CD4-positive, alpha-beta T cell treated with Interferon gamma for 1 hour (primary cell): ENCODE measurements at regions not wholly inside any gene's neighbourhood (a gene's known extent, or its start where the extent isn't known, plus 50 kb on each side); places are given as distances from the start of the nearest gene placed in this dataset.
"Not testable (repeated sequence)": the region's sequence is repeated elsewhere in the genome, so short reads cannot be mapped to it uniquely, and the experiment has no call there.

Experiments used
- DNase-seq: peaks from one replicate; pipeline ENCODE4 v3.0.0-alpha.2; 2020

- DNase-seq = no peak
These were observed 161.2 kb upstream of the XIRP2 start for GRCh38 chr2:166727095-166727494.

- no peak for DNase-seq
These were observed 162.1 kb upstream of the XIRP2 start for GRCh38 chr2:166725927-166726924.

GRCh38 chr2:166716968-166717367 is 171.3 kb upstream of the XIRP2 start:
- DNase-seq = no peak

GRCh38 chr2:166700079-166700478 is 188.2 kb upstream of the XIRP2 start:
- DNase-seq = no peak

GRCh38 chr2:166695154-166695553 is 193.1 kb upstream of the XIRP2 start:
- DNase-seq = no peak

- not testable (repeated sequence) for DNase-seq
These were observed 192.0 kb upstream of the SCN7A start for GRCh38 chr2:166686057-166686456.

- no peak for DNase-seq
These were observed 183.9 kb upstream of the SCN7A start for GRCh38 chr2:166677996-166678395.

GRCh38 chr2:166676716-166677115 is 182.7 kb upstream of the SCN7A start:
- no peak for DNase-seq

- DNase-seq = no peak
These were observed 181.5 kb upstream of the SCN7A start for GRCh38 chr2:166675553-166675952.

- DNase-seq = no peak
These were observed 179.9 kb upstream of the SCN7A start for GRCh38 chr2:166673986-166674385.

GRCh38 chr2:166671801-166672200 is 177.8 kb upstream of the SCN7A start:
- DNase-seq = no peak

- no peak for DNase-seq
These were observed 177.2 kb upstream of the SCN7A start for GRCh38 chr2:166671235-166671634.

- DNase-seq = no peak
These were observed 172.2 kb upstream of the SCN7A start for GRCh38 chr2:166665991-166666940.

GRCh38 chr2:166661824-166662223 is 167.8 kb upstream of the SCN7A start:
- no peak for DNase-seq

GRCh38 chr2:166661391-166661790 is 167.3 kb upstream of the SCN7A start:
- no peak for DNase-seq

- DNase-seq = no peak
These were observed 164.9 kb upstream of the SCN7A start for GRCh38 chr2:166658901-166659300.

- DNase-seq = no peak
These were observed 159.2 kb upstream of the SCN7A start for GRCh38 chr2:166653185-166653813.

- no peak for DNase-seq
These were observed 157.9 kb upstream of the SCN7A start for GRCh38 chr2:166651991-166652390.

GRCh38 chr2:166651080-166651675 is 157.1 kb upstream of the SCN7A start:
- no peak for DNase-seq

GRCh38 chr2:166647935-166648334 is 153.9 kb upstream of the SCN7A start:
- no peak for DNase-seq

- no peak for DNase-seq
These were observed 149.9 kb upstream of the SCN7A start for GRCh38 chr2:166643980-166644379.

- not testable (repeated sequence) for DNase-seq
These were observed 147.5 kb upstream of the SCN7A start for GRCh38 chr2:166641516-166641915.

- no peak for DNase-seq
These were observed 143.0 kb upstream of the SCN7A start for GRCh38 chr2:166637051-166637450.
